ENCODE measurements at regions not wholly inside any gene's neighbourhood (a gene's known extent, or its start where the extent isn't known, plus 50 kb on each side); places are given as distances from the start of the nearest gene placed in this dataset.

DNA sequence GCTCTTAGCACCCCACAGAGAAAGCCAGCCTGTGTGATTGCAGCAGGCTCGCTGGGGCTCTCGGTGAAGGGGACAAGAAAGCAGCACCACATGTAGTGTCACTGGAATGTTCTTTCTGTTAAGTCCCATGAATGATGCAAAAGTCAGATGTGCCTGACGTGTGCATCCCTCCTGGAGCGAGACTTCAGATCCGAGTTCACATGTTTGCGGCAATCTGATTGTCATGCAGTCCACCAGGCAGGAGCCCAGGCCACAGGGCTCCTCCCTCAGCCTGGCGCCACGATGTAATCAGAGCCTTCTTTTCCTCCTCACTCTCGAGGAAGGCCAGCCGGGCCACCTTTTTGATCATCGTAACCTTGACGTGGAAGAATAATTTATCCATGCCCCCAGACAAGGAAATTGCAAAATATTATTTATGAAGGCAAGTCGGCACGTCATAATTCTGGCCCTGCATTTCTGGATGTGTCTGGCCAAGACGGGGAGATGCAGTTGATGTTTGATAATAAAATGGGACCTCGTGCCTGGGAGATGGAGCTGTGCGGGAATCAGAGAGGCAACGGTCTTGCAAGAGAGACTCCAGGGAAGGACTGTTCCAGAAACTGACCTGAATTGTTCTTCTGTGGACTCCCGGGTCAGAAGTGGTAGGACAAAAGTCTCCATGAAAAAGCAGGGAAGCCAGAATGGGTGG lies 214.6 kb downstream of the PHETA1 start:
- no peak for DNase-seq
- Mint-ChIP-seq H3K9me3 (no peaks in the 10 kb centered on the region), H3K27ac (no peak overlapping the region), H3K4me1 (no peaks in the 10 kb centered on the region), H3K27me3 (no peaks in the 10 kb centered on the region), H3K36me3 (ENCODE audit: low read depth) (no peaks in the 10 kb centered on the region), H3K4me3 (no peak overlapping the region)
- CTCF ChIA-PET = no interaction called here
- POLR2A ChIA-PET = no interaction called here

DNA sequence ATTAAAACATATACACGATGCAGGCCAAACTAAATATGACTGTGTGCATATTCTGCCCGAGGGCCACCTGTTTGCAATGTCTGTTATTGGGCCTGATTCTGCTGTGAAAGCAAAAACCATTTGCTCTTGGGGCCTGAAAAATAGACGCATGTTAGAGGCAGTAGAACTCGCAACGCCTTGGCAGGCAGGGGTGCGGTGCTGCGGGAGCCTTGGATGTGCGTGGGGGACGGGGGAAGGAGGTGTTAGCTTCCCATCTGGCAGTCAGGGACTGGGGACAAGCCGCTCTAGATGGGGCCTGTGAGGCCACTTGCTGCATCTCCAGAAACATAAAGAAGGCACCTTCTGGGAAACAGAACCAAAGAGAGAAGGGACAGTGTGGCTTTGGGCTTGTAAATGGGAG lies 216.3 kb downstream of the PHETA1 start:
- H3K36me3 Mint-ChIP-seq (ENCODE audit: low read depth) = no peaks in the 10 kb centered on the region
- no peak overlapping the region for H3K4me3 Mint-ChIP-seq
- no peaks in the 10 kb centered on the region for H3K9me3 Mint-ChIP-seq
- no peaks in the 10 kb centered on the region for H3K4me1 Mint-ChIP-seq
- POLR2A ChIA-PET = no interaction called here
- DNase-seq = no peak
- no peak overlapping the region for H3K27ac Mint-ChIP-seq
- no peaks in the 10 kb centered on the region for H3K27me3 Mint-ChIP-seq
- CTCF ChIA-PET = no interaction called here

DNA sequence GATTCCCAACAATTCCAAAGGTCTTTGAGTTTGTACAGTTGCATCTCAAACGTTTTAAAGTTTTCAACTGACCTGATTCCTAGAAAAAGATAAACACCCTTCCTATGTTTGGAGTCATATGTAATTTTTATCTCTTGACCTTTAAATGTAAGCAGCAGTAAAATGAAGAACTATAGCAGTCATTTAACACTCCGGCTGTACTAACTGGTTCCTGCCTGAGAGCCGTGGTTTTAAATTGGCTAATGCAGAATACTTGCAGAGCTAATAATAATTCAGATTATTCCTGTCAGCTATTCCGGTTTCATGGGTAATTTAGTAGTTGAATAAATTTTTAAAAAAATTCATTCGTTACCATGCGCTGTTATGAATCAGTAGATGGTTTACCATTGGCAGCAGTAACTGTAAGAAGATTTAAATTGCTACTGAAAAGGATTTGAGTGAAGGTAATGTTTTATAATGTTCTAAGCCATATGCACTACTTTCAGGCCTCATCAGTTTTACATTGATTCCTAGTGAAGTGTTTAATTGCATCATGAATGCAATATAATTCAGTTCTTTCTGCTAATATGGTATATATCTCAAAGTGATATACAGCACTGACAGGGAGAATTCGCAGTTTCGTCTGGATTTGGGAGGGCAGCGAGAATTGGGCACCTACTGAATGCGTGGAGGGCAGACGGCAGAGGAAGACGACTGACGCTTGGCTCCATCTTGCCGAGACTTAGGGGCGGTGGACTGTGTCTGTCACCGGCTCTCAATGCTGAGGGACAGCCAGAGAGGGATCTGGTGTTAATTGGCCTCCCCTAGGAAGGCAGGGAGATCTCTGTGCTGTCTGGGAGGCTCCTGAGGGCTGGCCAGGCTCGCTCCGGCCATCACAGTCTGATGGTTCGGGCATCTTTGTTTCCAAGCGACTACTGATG lies 217.7 kb downstream of the PHETA1 start:
- CTCF ChIA-PET = no interaction called here

DNA sequence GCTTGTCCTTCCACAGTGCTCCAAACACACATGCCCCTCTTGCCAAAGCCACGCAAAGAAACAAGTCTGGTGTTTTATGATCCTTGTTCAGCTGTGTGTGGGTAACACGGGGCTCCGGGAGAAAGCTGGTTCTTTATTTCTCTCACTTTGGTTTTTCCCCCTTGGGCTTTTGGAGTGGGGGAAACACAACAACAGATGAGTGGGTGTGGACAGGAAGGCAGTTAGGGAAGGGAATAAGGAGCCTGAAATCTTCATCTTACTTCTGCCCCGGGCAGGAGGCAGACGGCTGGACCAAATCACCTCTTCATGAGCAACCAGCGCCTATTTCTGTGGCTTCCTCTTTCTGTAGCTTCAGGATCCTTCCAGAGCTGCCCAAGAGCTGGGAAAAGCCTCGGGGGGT lies 218.5 kb downstream of the PHETA1 start:
- DNase-seq = no peak
- H3K36me3 Mint-ChIP-seq (ENCODE audit: low read depth) = no peaks in the 10 kb centered on the region
- no peak overlapping the region for H3K4me3 Mint-ChIP-seq
- no peak overlapping the region for H3K27ac Mint-ChIP-seq
- POLR2A ChIA-PET = no interaction called here
- H3K27me3 Mint-ChIP-seq = no peaks in the 10 kb centered on the region
- CTCF ChIA-PET = no interaction called here
- H3K4me1 Mint-ChIP-seq = no peaks in the 10 kb centered on the region
- H3K9me3 Mint-ChIP-seq = no peaks in the 10 kb centered on the region

More for the DNA sequence above, 217.7 kb downstream of the PHETA1 start:
- Mint-ChIP-seq H3K4me1 (no peaks in the 10 kb centered on the region), H3K27ac (no peak overlapping the region), H3K9me3 (no peaks in the 10 kb centered on the region), H3K4me3 (no peak overlapping the region), H3K27me3 (no peaks in the 10 kb centered on the region), H3K36me3 (ENCODE audit: low read depth) (no peaks in the 10 kb centered on the region)
- no peak for DNase-seq
- POLR2A ChIA-PET = no interaction called here

DNA sequence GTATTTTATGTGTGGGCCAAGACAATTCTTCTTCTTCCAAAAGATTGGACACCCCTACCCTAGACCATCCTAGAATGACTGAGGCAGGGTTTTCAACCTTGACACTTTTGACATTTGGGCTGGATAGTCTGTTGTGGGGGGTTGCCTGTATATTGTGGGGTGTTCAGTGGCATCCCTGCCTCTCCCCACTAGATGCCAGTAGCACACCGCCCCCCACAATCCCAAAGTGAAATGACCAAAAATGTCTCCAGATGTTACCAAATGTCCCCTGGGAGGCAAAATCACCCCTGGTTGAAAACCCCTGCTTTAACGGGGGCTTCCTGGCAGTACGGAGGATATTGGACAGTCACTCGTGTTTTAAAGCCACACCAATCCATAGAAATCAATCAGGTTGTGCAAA lies 219.6 kb downstream of the PHETA1 start:
- Mint-ChIP-seq H3K4me3 (no peak overlapping the region), H3K4me1 (no peaks in the 10 kb centered on the region), H3K36me3 (ENCODE audit: low read depth) (no peaks in the 10 kb centered on the region), H3K9me3 (no peaks in the 10 kb centered on the region), H3K27ac (no peak overlapping the region), H3K27me3 (no peaks in the 10 kb centered on the region)
- no peak for DNase-seq
- POLR2A ChIA-PET = no interaction called here
- CTCF ChIA-PET = interaction anchor here (0.5 kb wide), 1 partner anchor 9 kb away, joined by 3 read pairs; no protein-coding TSS in a partner anchor

DNA sequence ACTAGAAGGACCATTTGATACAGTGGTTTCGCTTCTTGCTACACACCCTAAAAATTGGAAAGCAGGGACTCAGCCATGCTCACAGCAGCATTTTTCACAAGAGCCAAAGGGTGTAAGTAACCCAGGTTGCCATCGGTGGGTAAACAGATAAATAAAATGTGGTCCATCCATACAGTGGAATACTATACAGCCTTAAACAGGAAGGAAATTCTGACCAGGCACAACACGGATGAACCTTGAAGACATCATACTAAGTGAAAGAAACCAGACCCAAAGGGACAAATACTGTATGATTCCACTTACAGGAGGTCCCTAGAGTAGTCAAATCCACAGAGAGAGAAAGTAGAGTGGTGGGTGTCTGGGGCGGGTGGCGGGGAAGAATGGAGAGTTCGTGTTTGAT lies 220.9 kb downstream of the PHETA1 start:
- ChIA-PET POLR2A (no interaction called here), CTCF (no interaction called here)
- Mint-ChIP-seq H3K9me3 (no peaks in the 10 kb centered on the region), H3K27ac (no peak overlapping the region), H3K36me3 (ENCODE audit: low read depth) (no peaks in the 10 kb centered on the region), H3K4me1 (no peaks in the 10 kb centered on the region), H3K4me3 (no peak overlapping the region), H3K27me3 (no peaks in the 10 kb centered on the region)
- DNase-seq = no peak

DNA sequence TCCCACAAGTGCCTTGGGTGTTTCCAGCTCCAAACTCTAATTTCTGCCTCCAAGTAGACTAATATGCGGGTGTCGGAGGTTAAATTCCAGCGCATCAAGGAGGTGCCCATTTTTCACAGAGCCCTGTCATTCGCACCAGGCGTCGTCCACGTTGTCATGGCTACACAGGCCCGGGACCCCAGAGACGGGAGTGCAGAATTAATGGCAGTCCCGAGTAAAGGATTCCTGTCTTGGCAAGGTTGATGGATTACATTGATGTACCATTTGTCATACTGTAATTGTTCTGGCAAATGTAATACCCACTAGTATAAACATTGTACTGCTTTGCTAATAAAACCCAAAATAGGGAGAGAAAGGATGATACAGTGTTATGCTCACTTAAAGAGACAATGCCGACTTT lies 222.9 kb upstream of the MYL2 start:
- DNase-seq = no peak
- POLR2A ChIA-PET = no interaction called here

DNA sequence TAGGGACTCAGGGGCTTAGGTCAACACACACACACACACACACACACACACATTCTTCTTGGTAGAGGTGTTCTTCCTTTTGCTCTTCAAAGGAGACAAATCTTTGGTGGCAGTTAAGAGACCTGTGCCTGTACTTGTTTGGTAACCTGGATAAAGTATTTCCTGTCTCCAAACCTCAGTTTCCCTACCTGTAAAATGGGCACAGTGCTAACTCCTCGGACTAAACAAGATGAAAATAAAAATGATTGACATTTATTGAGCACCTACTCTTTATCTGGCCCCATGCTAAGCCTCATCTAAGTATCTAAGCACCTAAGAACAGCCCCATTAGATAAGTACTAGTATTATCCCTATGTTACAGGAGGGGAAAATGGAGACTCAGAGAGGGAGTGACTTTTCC lies 220.8 kb upstream of the MYL2 start:
- Mint-ChIP-seq H3K4me1 (no peaks in the 10 kb centered on the region), H3K4me3 (no peak overlapping the region), H3K36me3 (ENCODE audit: low read depth) (no peaks in the 10 kb centered on the region), H3K27ac (no peak overlapping the region), H3K9me3 (no peaks in the 10 kb centered on the region), H3K27me3 (no peaks in the 10 kb centered on the region)
- no peak for DNase-seq
- CTCF ChIA-PET = no interaction called here
- POLR2A ChIA-PET = no interaction called here

More for the DNA sequence above, 222.9 kb upstream of the MYL2 start:
- no peak overlapping the region for H3K27ac Mint-ChIP-seq
- no peak overlapping the region for H3K4me3 Mint-ChIP-seq
- H3K9me3 Mint-ChIP-seq = no peaks in the 10 kb centered on the region
- CTCF ChIA-PET = no interaction called here
- H3K36me3 Mint-ChIP-seq (ENCODE audit: low read depth) = no peaks in the 10 kb centered on the region
- no peaks in the 10 kb centered on the region for H3K4me1 Mint-ChIP-seq
- no peaks in the 10 kb centered on the region for H3K27me3 Mint-ChIP-seq

DNA sequence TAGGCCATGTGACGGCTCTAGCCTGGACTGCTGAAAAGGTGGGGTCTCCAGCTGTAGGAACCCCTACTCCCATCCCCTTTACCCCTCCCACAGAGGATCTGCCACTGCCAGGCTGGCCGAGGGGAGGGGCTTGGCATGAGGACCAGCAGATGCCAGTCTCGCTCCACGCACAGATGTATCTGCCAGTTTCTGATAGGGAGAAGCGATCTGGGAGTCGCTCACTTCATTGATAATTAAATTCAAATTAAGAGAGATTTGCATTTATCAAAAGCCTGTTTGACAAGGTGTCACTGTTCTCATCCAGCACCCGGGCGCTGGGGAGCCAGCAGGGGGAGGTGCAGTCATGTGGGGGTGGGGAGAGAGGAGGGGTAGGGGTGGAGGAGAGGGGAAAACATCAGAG lies 217.6 kb upstream of the MYL2 start:
- Mint-ChIP-seq H3K9me3 (peaks cover 9% of the 10 kb centered on the region), H3K4me1 (no peaks in the 10 kb centered on the region), H3K27me3 (no peaks in the 10 kb centered on the region), H3K36me3 (ENCODE audit: low read depth) (no peaks in the 10 kb centered on the region), H3K4me3 (no peak overlapping the region), H3K27ac (no peak overlapping the region)
- POLR2A ChIA-PET = no interaction called here
- CTCF ChIA-PET = no interaction called here
- DNase-seq = no peak

DNA sequence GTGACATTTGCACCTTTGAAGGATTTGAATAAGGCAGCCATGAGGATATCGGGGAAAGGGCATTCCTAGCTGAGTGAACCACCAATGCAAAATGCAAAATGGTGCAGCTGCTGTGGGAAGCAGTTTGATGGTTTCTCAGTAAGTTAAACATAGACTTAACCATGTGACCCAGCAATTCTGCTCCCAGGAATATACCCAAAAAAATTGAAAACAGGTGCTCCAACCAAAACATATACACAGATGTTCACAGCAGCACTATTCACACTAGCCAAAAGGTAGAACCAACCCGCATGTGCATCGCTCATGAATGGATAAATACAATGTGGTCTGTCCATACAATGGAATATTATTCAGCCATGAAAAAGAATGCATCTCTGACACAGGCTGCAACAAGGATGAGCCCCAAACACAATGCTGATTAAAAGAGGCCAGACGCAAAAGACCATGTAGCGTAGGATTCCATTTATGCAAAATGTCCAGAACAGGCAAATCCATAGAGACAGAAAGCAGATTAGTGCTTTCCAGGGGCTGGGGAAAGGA lies 215.0 kb upstream of the MYL2 start:
- H3K27me3 Mint-ChIP-seq = no peaks in the 10 kb centered on the region

DNA sequence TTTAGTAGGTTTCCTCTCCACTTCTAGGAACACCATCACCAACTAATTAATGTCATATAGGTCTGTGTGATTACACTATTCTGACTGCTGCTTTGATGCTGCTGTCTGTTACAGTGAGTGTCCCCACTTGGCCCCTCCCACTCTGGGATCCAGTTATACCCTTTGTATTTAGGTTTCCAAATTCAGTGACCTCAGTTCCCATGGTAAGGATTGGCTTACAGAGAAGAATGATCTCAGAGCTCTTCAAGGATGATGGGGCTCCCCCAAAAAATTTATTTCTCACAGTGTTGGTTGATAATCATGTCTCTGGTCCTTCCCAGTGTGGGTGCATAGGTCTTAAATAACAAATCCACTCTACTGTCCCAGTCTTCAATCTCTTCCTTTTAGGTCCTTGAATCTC lies 210.0 kb upstream of the MYL2 start:
- DNase-seq = no peak
- Mint-ChIP-seq H3K4me3 (no peak overlapping the region), H3K27me3 (no peaks in the 10 kb centered on the region), H3K9me3 (peaks cover 7% of the 10 kb centered on the region), H3K27ac (no peak overlapping the region), H3K4me1 (no peaks in the 10 kb centered on the region), H3K36me3 (ENCODE audit: low read depth) (no peaks in the 10 kb centered on the region)
- ChIA-PET POLR2A (no interaction called here), CTCF (no interaction called here)

More for the DNA sequence above, 215.0 kb upstream of the MYL2 start:
- CTCF ChIA-PET = no interaction called here
- no peak overlapping the region for H3K27ac Mint-ChIP-seq
- H3K9me3 Mint-ChIP-seq = peaks cover 9% of the 10 kb centered on the region
- no peak for DNase-seq
- no peaks in the 10 kb centered on the region for H3K36me3 Mint-ChIP-seq (ENCODE audit: low read depth)
- no peak overlapping the region for H3K4me3 Mint-ChIP-seq
- H3K4me1 Mint-ChIP-seq = no peaks in the 10 kb centered on the region
- POLR2A ChIA-PET = no interaction called here

DNA sequence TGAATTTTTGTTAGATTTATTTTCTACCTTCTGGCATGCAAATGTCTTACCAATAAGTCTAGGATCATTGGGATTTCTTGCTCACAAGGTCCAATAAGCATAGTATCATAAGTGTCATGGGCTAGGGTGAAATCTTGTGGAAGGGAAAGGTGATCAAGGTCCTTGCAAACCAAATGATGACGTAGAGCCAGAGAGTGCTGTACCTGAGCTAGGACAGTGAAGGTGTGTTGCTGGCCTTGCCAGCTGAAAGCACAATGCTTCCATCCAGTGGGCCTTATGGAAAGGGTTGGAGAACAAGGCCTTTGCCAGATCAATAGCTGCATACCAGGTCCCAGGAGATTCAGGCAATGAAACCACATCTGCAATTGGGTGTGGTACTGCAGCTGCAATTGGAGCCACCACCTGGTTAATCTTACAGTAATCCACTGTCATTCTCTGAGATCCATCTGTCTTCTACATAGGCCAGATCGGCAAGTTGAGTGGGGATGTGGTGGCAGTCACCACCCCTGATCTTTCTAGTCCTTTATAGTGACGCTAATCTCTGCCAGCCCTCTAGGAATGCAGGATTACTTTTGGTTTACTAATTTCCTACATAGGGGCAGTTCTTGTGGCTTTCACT lies 208.9 kb upstream of the MYL2 start:
- H3K4me3 Mint-ChIP-seq = no peak overlapping the region
- no peaks in the 10 kb centered on the region for H3K9me3 Mint-ChIP-seq
- no peaks in the 10 kb centered on the region for H3K36me3 Mint-ChIP-seq (ENCODE audit: low read depth)
- ChIA-PET CTCF (interaction anchor here (0.6 kb wide), 1 partner anchor 17 kb away, joined by 3 read pairs; no protein-coding TSS in a partner anchor), POLR2A (no interaction called here)
- no peaks in the 10 kb centered on the region for H3K27me3 Mint-ChIP-seq
- no peak overlapping the region for H3K27ac Mint-ChIP-seq
- no peaks in the 10 kb centered on the region for H3K4me1 Mint-ChIP-seq
- no peak for DNase-seq

DNA sequence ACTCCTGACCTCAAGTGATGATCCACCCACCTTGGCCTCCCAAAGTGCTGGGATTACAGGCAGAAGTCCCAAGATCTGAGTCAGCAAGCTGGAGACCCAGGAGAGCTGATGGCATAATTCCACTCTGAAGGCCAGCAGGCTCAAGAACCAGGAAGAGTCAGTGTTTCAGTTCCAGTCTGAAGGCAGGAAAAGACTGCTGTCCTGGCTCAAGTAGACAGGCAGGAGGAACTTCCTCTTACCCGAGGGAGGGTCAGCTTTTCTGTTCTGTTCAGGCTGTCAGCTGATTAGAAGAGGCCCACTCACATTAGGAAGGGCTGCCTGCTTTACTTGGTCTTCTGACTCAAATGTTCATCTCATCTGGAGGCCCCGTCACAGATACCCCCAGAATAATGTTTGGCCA lies 206.0 kb upstream of the MYL2 start:
- Mint-ChIP-seq H3K9me3 (no peaks in the 10 kb centered on the region), H3K27ac (no peak overlapping the region), H3K4me1 (no peaks in the 10 kb centered on the region), H3K36me3 (ENCODE audit: low read depth) (no peaks in the 10 kb centered on the region), H3K4me3 (no peak overlapping the region), H3K27me3 (no peaks in the 10 kb centered on the region)
- DNase-seq = no peak
- CTCF ChIA-PET = no interaction called here
- POLR2A ChIA-PET = no interaction called here
